Activated CD8-positive, alpha-beta memory T cell treated with anti-CD3 and anti-CD28 coated beads, Interleukin-2, amount 50 U/mL, for 4 hours (primary cell): ENCODE measurements at regions not wholly inside any gene's neighbourhood (a gene's known extent, or its start where the extent isn't known, plus 50 kb on each side); places are given as distances from the start of the nearest gene placed in this dataset.
"Not testable (repeated sequence)": the region's sequence is repeated elsewhere in the genome, so short reads cannot be mapped to it uniquely, and the experiment has no call there.

ENCODE experiments used
- DNase-seq: peaks from one replicate; pipeline ENCODE4 v3.0.0-alpha.2; 2020

DNA sequence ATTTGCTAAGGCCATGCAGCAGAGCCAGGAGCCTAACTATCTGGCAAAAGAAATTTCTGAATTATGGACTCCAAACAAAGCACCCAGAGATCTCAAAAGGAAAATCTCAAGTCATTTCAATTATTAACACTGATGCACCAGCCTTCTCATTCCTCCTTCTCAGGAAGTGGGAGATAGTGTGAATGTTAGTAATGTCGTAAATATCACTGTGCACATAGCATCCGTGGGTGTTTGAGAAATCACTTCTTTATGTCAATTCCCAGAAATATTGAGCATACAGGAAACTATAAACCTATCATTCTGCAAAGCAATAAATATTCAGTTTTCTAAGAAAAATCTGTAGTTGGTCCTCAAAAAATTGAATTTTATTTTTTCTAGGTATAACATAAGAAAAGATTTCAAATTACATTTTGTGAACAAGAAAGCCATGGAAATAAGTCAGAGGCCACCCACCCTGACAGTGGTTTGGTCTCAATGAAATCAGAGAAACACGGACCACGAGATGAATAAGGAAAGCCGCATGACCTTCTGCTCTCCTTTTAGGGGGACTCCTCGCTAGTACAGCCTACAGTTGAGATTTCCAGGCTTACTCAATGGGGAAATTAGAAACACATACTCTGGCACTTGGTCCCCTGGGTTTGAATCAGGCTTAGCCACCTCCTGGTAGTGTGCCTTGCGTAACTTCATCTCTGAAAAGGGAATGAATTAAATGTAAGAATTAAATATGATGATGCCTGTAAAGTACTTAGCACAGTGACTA is 120.6 kb downstream of the DIRAS2 start:
- no peak for DNase-seq

DNA sequence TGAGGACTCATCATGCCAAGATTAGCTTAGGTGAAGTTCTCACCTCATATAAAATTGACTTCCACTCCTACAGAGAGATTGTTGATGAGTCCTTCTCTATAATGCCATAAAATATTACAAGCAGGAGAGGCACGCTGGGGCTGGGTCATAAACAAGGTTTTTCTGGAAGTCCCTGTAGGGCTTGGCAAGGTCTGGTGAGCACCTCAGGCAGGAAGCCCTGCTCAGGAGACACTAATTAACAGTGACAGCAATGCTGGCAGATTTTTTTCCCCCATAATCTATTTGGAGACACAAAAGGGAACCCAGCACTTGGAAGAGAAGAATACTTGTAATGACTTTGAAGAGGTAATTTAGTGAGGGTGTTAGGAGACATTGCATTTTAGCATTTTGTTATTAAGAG is 118.7 kb downstream of the DIRAS2 start:
- no peak for DNase-seq

DNA sequence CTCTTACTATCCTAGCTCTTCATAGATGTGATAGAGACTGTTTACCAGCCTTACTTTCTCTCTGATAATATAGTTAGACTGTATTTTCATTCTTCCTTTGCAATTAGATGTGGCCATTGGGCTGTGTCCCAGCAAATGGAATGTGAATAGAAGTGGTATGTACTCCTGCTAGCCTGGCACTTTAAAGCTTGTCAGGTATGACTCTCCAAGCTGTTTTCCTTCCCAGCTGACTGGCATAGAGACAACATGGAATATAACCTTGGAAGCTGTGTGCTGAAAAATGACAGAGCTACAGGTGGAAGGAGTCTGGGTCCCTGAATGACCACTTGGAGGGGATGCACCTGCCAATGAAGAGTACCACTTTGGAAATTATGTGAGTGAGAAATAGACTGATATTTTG is 116.2 kb downstream of the DIRAS2 start:
- no peak for DNase-seq

DNA sequence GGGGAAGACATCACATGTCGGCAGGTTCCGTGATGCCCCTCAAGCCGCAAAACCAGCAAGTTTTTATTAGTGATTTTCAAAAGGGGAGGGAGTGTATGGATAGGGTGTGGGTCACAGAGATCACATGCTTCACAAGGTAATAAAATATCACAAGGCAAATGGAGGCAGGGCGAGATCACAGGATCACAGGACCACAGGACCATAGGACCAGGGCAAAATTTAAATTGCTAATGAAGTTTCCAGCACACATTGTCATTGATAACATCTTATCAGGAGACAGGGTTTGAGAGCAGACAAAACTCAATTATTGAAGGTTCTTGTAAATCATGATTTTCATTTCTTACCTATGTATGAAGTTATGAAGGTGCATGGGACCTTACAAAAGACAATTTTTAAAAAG is 106.5 kb downstream of the DIRAS2 start:
- DNase-seq = not testable (repeated sequence)

DNA sequence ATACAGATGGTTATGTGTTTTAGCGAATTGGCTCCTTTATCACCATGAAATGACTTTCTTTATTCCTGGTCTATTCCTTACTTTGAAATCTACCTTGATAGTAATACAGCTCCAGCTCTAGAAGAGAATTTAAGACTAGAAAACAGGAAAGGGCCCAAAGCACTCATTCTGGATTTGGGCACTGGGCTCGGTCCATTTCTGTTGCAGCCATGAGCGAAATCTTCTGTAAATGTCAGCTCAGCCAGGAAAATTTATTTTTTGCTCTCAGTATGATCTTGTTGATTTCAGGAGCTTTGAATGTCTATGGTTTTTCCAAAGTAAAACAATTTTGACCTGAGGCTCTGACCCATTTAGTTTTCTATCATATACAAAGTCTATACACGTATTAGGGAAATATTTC is 104.1 kb downstream of the DIRAS2 start:
- DNase-seq = no peak

DNA sequence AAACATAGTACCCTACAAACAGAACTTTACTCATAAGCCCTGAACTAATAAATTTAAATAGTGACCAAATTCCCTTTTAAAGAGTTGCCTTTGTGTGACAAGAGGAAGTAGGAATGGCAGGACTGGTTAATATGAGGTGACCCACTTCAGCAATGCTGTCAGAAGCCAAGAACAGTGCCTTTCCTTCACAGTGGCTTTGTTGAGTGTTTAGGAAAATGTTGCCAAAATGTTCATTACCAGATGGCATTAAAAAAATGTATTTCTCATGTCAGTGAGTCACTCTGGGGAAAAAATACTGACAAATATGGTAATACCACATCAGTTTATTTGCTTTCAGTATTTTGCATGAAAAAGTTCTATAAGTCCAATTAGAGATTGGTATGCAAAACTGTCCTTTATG is 103.3 kb downstream of the DIRAS2 start:
- no peak for DNase-seq

DNA sequence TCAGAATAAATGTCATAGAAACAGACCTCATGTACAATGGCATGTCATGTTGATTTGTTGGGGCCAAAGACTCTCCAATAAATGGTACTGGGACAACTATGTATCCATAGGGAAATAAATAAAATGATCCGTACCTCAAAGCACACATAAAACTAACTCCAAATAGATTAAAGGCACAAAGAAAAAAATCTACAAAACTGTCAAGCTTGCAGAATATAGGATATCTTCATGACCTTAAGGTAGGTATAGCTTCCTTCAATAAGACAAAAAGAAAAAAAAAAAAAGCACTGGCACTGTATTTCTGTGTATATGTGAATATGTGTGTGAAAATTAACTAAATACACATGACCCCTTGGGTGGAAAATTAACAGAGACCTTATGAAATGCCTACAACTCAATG is 101.9 kb downstream of the DIRAS2 start:
- no peak for DNase-seq

DNA sequence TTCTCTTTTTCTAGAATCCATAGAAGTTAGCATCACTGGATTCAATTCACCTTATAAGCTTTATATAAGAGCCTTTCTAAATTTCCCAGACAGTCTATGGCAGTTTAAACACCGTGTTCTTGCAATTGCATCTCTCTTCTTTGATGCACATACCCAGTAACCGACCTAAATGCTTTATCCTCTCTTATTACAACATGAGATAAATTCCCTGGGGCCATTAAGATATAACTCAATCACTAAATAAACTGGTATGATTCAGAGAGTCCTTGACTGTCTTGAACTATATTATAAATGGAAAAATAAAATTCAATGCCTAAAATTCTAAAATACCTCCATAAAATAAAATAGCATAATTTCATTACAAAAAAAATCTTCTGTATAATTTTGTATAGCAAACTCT is 98.1 kb downstream of the DIRAS2 start:
- no peak for DNase-seq

DNA sequence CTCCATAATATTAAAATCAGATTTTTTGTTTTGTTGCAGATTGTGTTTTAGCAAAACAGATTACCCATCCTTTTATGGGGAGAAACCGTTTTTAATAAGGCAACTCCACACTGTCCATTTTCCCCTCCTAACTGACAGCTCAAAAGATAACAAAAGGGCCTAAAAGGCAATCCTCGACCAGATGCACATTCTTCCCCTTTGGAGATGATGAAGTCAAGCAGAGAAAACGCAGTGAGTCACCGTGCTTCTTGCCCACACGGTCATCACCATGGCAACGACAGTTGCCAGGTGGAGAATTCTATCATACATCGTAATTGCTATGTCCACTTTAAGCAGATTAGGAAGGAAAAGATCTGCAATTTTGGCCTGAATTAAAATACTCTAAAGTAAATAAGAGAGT is 96.4 kb downstream of the DIRAS2 start:
- DNase-seq = no peak

DNA sequence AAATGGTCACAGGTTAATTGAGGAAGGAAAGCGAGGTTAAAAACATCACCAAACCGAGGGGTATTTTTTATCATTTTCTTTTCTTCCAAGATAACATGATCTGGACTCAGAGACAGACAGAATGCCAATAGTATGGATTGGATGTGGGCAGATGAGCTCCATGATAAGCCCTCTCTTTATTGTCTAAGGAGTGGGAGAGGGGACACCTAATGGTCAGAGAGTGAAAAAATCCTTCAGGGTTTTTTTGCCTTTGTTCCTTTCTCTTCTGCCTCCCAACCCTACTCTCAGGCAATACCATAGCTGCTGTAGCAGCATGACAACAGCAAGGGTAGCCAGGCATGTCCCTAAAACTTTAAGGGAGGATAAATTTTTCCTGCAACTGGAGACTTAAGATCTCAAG is 94.7 kb downstream of the DIRAS2 start:
- DNase-seq = no peak

DNA sequence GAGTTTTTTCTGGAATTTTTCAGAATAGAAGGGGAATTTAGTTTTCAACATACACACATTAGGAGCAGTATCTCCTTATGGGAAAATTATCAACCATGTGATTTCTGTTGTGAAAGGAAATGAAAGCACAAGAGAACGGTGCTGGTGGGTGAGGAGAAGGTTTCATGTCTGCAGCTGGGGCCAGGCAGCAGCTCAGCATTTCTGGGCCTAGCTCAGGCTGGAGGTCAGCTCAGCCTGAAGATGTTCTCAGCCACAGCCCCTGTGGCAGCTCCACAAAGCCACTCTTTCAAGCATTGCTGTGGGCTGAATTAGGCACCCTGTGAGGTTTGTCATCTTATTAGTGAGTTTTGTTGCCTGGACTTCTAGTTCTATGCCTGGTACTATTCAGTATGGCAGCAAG is 90.3 kb downstream of the DIRAS2 start:
- DNase-seq = no peak

DNA sequence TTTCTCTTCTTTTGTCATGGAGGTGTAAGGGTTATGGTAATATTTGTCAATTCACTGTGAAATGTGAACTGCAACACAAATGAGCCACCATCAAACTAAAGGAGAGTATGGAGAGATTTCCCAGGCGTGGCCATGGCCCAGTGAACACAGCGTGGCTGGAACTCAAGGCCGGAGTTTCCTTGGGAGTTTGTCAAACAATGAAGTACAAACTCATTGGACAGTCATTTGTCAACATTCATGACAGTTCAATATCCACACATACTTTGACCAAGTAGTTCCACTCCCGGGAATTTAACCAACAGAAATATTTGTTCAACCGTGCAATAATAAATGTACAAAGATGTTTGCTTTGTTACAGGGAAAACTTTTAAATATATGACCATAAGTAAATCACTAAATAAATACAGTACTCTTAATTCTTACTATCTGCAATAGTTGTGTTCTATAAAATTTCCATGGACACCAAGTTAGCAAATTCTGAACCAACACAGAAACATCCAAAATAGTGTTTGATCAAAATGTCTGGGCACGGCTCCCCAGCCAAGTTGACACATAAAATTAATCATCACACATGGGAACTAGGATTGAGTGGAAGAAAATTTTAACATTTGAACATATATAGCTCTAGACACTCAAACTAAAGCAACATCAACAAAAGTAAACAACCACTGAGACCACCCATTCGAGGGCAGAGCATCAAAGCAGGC is 87.1 kb downstream of the DIRAS2 start:
- no peak for DNase-seq

DNA sequence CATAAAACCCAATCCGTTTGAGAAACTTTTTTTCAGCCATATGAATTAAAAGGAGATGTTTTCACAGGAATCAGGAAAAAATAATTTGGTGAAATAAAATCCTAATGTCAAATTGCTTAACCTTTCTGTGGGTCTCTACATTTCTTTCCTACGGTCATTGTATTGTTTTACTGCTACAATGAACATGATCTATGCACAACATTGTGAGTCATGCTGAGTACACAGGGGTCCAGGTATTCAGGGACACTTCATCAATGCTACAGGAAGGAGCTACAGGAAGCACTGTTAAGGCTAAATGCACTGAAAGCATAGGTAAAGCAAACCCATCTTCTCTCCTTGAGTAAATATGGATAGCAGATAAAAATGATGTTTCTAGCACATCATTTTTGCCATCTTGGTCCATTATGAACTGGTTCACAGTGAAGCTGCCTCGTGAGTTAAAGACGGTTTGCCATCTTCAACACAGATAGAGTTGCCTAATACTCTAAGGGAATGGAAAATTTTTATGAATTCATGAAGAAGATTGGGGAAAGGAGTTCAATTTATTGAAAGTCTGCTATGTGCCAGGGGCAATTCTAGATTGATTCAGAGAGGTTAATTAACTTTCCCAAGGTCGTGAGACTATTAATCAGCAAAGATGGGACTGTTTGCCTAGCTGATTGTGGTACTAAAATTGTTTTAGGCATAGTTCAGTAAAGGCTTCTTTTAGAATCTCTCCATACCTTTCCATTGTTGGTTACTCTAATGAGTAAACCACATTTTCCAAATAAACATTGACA is 85.5 kb downstream of the DIRAS2 start:
- no peak for DNase-seq

DNA sequence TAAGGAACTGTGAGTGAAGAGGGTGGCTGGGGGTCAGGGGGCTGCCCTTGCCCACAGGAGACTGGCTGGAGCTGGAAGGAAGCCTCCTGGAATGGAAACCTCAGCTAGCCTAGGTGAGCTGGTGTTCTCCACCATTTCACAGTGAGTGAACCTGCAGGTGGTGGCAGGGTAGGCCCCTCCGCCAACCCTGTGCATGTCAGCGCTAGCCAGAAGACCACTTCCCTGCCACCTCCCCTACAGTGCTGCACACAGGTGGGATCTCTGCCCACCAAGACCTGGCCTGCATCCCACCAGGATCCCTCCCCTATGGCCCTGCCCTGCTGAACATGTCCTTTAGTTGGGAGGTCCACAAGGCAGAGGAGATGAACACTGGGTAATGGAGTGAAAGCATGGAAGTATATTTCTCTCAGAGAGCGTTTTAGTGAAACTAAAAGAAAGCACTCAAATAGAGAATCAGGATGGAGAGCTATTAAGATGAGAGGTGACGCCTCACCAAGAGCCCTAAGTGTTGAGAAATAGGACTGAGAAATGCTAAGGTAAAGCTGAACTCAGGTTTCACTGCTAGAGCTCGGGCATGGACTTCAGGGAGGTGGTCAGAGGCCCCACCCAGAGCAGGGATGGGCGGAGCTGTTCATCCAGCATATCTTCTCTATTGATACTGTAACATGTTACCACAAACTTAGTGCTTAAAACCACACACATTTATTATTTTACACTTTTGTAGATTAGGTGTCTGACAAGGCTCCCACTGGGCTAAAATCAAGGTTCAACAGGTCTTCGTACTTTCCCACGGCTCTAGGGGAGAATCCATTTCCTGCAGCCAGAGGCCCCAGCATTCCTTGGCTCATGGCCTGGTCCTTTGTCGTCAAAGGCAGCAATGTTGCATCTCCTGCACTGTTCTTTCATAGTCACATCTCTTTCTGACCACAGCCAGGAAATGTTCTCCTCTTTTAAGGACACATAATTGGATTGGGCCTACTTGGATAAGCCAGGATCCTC is 83.2 kb downstream of the DIRAS2 start:
- no peak for DNase-seq
